ENCODE measurements at regions not wholly inside any gene's neighbourhood (a gene's known extent, or its start where the extent isn't known, plus 50 kb on each side); places are given as distances from the start of the nearest gene placed in this dataset.

- TF ChIP-seq CTCF (IDR thresholded peaks at IDR 0.05; ENCODE audit: low read depth, low read length) (no peak), EZH2phosphoT487 (IDR thresholded peaks at IDR 0.05; ENCODE audit: low read depth) (no peak)
Measured at GRCh38 chr18:4593459-4593858, 138.4 kb upstream of the DLGAP1 start.
